ENCODE measurements at regions not wholly inside any gene's neighbourhood (a gene's known extent, or its start where the extent isn't known, plus 50 kb on each side); places are given as distances from the start of the nearest gene placed in this dataset.

- Histone ChIP-seq H3K36me3 (replicated peaks in 1 of 2; ENCODE audit: control extremely low read depth in 1 of 2, control insufficient read depth in 1 of 2, extremely low read depth in 1 of 2, insufficient read depth in 2 of 2, low read length in 1 of 2) (no peaks in the 10 kb centered on the region), H4K20me1 (ENCODE audit: control insufficient read depth, insufficient read depth, low read length, poor library complexity, severe bottlenecking) (no peaks in the 10 kb centered on the region), H3K27me3 (replicated peaks in 1 of 4; ENCODE audit: control extremely low read depth in 1 of 4, control insufficient read depth in 3 of 4, insufficient read depth in 4 of 4, low read length in 3 of 4) (no peaks in the 10 kb centered on the region), H3K4me3 (ENCODE audit: control extremely low read depth in 1 of 5, extremely low read depth in 1 of 5, insufficient read depth in 1 of 5, low read depth in 2 of 5, low read length in 4 of 5) (no peak overlapping the region), H3K79me2 (ENCODE audit: control insufficient read depth, insufficient read depth, low read length) (no peaks in the 10 kb centered on the region), H3K9ac (ENCODE audit: low read length) (no peak overlapping the region), H3K9me3 (ENCODE audit: control extremely low read depth in 1 of 3, control insufficient read depth in 2 of 3, insufficient read depth in 1 of 3, low read length in 2 of 3) (no peaks in the 10 kb centered on the region), H3K4me1 (ENCODE audit: control insufficient read depth in 2 of 2, insufficient read depth in 2 of 2, low read length in 2 of 2) (no peaks in the 10 kb centered on the region), H3K27ac (ENCODE audit: low read length in 2 of 2) (no peak overlapping the region), H3K4me2 (replicated peaks; ENCODE audit: low read depth, low read length, poor library complexity, severe bottlenecking) (no peak overlapping the region), H2AFZ (ENCODE audit: insufficient read depth, low read depth, low read length, poor library complexity, severe bottlenecking) (no peak overlapping the region)
- H3K4me3 Mint-ChIP-seq, result no peak overlapping the region
- intact Hi-C loops (cut with micrococcal nuclease), result no loop called here
- no peak overlapping the region for H3K27ac Mint-ChIP-seq
- no peaks in the 10 kb centered on the region for H3K9me3 Mint-ChIP-seq (ENCODE audit: insufficient read depth)
- H3K27me3 Mint-ChIP-seq, result peaks cover 15% of the 10 kb centered on the region
- CTCF ChIA-PET, result no interaction called here
- no peaks in the 10 kb centered on the region for H3K4me1 Mint-ChIP-seq
- ATAC-seq (ENCODE audit: low read depth) (no peak), DNase-seq (no peak)
- POLR2A ChIA-PET, result no interaction called here
- TF ChIP-seq CTCF (IDR thresholded peaks at IDR 0.05) (no peak), EZH2 (IDR thresholded peaks at IDR 0.05; ENCODE audit: borderline replicate concordance, insufficient read depth, low read depth, low read length, poor library complexity, severe bottlenecking) (no peak)
- 67% methylated on average over 2 of the region's 4 CpGs for WGBS (ENCODE audit: insufficient coverage)
Observed at GRCh38 chr2:65823511-65823910, 391.1 kb upstream of the SPRED2 start.

- Mint-ChIP-seq H3K4me1 (no peaks in the 10 kb centered on the region), H3K4me3 (no peak overlapping the region), H3K27me3 (peaks cover 6% of the 10 kb centered on the region), H3K27ac (no peak overlapping the region), H3K9me3 (ENCODE audit: insufficient read depth) (no peaks in the 10 kb centered on the region)
- H4K20me1 ChIP-seq (ENCODE audit: control insufficient read depth, insufficient read depth, low read length, poor library complexity, severe bottlenecking), result no peaks in the 10 kb centered on the region
- no peak for ATAC-seq (ENCODE audit: low read depth)
- H3K9ac ChIP-seq (ENCODE audit: low read length), result no peak overlapping the region
- no peak overlapping the region for H2AFZ ChIP-seq (ENCODE audit: insufficient read depth, low read depth, low read length, poor library complexity, severe bottlenecking)
- intact Hi-C loops (cut with micrococcal nuclease), result no loop called here
- CTCF ChIA-PET, result no interaction called here
- H3K4me3 ChIP-seq (ENCODE audit: control extremely low read depth in 1 of 5, extremely low read depth in 1 of 5, insufficient read depth in 1 of 5, low read depth in 2 of 5, low read length in 4 of 5), result no peak overlapping the region
- no peak overlapping the region for H3K4me2 ChIP-seq (replicated peaks; ENCODE audit: low read depth, low read length, poor library complexity, severe bottlenecking)
- POLR2A ChIA-PET, result no interaction called here
- no peak for TF ChIP-seq CTCF (IDR thresholded peaks at IDR 0.05)
- no peak for TF ChIP-seq EZH2 (IDR thresholded peaks at IDR 0.05; ENCODE audit: borderline replicate concordance, insufficient read depth, low read depth, low read length, poor library complexity, severe bottlenecking)
- H3K79me2 ChIP-seq (ENCODE audit: control insufficient read depth, insufficient read depth, low read length), result no peaks in the 10 kb centered on the region
- H3K9me3 ChIP-seq (ENCODE audit: control extremely low read depth in 1 of 3, control insufficient read depth in 2 of 3, insufficient read depth in 1 of 3, low read length in 2 of 3), result no peaks in the 10 kb centered on the region
- WGBS (ENCODE audit: insufficient coverage), result 89% methylated on average over 1 of the region's 6 CpGs
- no peak overlapping the region for H3K27ac ChIP-seq (ENCODE audit: low read length in 2 of 2)
- H3K4me1 ChIP-seq (ENCODE audit: control insufficient read depth in 2 of 2, insufficient read depth in 2 of 2, low read length in 2 of 2), result no peaks in the 10 kb centered on the region
- no peak for DNase-seq
- H3K36me3 ChIP-seq (replicated peaks in 1 of 2; ENCODE audit: control extremely low read depth in 1 of 2, control insufficient read depth in 1 of 2, extremely low read depth in 1 of 2, insufficient read depth in 2 of 2, low read length in 1 of 2), result no peaks in the 10 kb centered on the region
- H3K27me3 ChIP-seq (replicated peaks in 1 of 4; ENCODE audit: control extremely low read depth in 1 of 4, control insufficient read depth in 3 of 4, insufficient read depth in 4 of 4, low read length in 3 of 4), result no peaks in the 10 kb centered on the region
Observed at GRCh38 chr2:65820454-65820853, 388.1 kb upstream of the SPRED2 start.

Data from B cell (primary cell).